HUES48 (cell line): ENCODE measurements at regions not wholly inside any gene's neighbourhood (a gene's known extent, or its start where the extent isn't known, plus 50 kb on each side); places are given as distances from the start of the nearest gene placed in this dataset.

Experiments
- H3K27ac ChIP-seq: one replicate; pipeline ENCODE4 v1.7.0; 2013; ENCODE audit warnings: low read depth, low read length, inconsistent platforms
- H3K27me3 ChIP-seq: 2 replicates; pipeline ENCODE4 v1.6.1; 2013; ENCODE audit warnings: mild to moderate bottlenecking, low read length; ENCODE audit not compliant: control insufficient read depth, insufficient read depth
- H3K36me3 ChIP-seq: 2 replicates; pipeline ENCODE4 v1.6.1; 2013; ENCODE audit warnings: low read length; ENCODE audit not compliant: control insufficient read depth, insufficient read depth
- H3K4me1 ChIP-seq: 2 replicates; pipeline ENCODE4 v1.6.1; 2013; ENCODE audit warnings: mild to moderate bottlenecking, low read length; ENCODE audit not compliant: control insufficient read depth, insufficient read depth
- H3K4me3 ChIP-seq: 2 replicates; pipeline ENCODE4 v1.5.1; 2013; ENCODE audit warnings: mild to moderate bottlenecking, low read depth, low read length
- H3K9ac ChIP-seq: 2 replicates; pipeline ENCODE4 v1.6.1; 2013; ENCODE audit warnings: mild to moderate bottlenecking, low read depth, low read length, moderate library complexity
- H3K9me3 ChIP-seq: 2 replicates; pipeline ENCODE4 v1.6.1; 2013; ENCODE audit warnings: low read length; ENCODE audit not compliant: control insufficient read depth, insufficient read depth

- Histone ChIP-seq H3K27ac (no peak overlapping the region), H3K4me3 (no peak overlapping the region), H3K4me1 (no peaks in the 10 kb centered on the region), H3K9ac (no peak overlapping the region), H3K27me3 (no peaks in the 10 kb centered on the region), H3K36me3 (no peaks in the 10 kb centered on the region), H3K9me3 (no peaks in the 10 kb centered on the region)
Observed at GRCh38 chr3:115252679-115253078, 105.6 kb upstream of the ZBTB20 start.

GRCh38 chr3:115254492-115255196 lies 107.6 kb upstream of the ZBTB20 start:
- no peak overlapping the region for H3K9ac ChIP-seq
- H3K27me3 ChIP-seq = no peaks in the 10 kb centered on the region
- H3K4me1 ChIP-seq = no peaks in the 10 kb centered on the region
- no peak overlapping the region for H3K4me3 ChIP-seq
- H3K27ac ChIP-seq = no peak overlapping the region
- no peaks in the 10 kb centered on the region for H3K36me3 ChIP-seq
- H3K9me3 ChIP-seq = no peaks in the 10 kb centered on the region

GRCh38 chr3:115255197-115255585 lies 108.1 kb upstream of the ZBTB20 start:
- H3K27me3 ChIP-seq = no peaks in the 10 kb centered on the region
- H3K27ac ChIP-seq = no peak overlapping the region
- no peak overlapping the region for H3K9ac ChIP-seq

GRCh38 chr3:115270849-115271248 lies 123.8 kb upstream of the ZBTB20 start:
- H3K27ac ChIP-seq = no peak overlapping the region
- no peak overlapping the region for H3K9ac ChIP-seq
- no peaks in the 10 kb centered on the region for H3K27me3 ChIP-seq
- H3K4me3 ChIP-seq = no peak overlapping the region
- H3K9me3 ChIP-seq = no peaks in the 10 kb centered on the region
- H3K4me1 ChIP-seq = no peaks in the 10 kb centered on the region
- no peaks in the 10 kb centered on the region for H3K36me3 ChIP-seq

More at GRCh38 chr3:115255197-115255585, 108.1 kb upstream of the ZBTB20 start:
- no peaks in the 10 kb centered on the region for H3K9me3 ChIP-seq
- H3K4me3 ChIP-seq = no peak overlapping the region
- no peaks in the 10 kb centered on the region for H3K36me3 ChIP-seq
- no peaks in the 10 kb centered on the region for H3K4me1 ChIP-seq

- H3K27me3 ChIP-seq = no peaks in the 10 kb centered on the region
- H3K9ac ChIP-seq = no peak overlapping the region
- H3K4me1 ChIP-seq = no peaks in the 10 kb centered on the region
- no peak overlapping the region for H3K4me3 ChIP-seq
- no peak overlapping the region for H3K27ac ChIP-seq
- no peaks in the 10 kb centered on the region for H3K36me3 ChIP-seq
- H3K9me3 ChIP-seq = no peaks in the 10 kb centered on the region
Observed at GRCh38 chr3:115272036-115272824, 125.1 kb upstream of the ZBTB20 start.

GRCh38 chr3:115275896-115276295 lies 128.8 kb upstream of the ZBTB20 start:
- Histone ChIP-seq H3K36me3 (no peaks in the 10 kb centered on the region), H3K9ac (no peak overlapping the region), H3K9me3 (no peaks in the 10 kb centered on the region)

GRCh38 chr3:115279939-115280338 lies 132.9 kb upstream of the ZBTB20 start:
- Histone ChIP-seq H3K27ac (no peak overlapping the region), H3K27me3 (no peaks in the 10 kb centered on the region), H3K4me3 (no peak overlapping the region), H3K4me1 (no peaks in the 10 kb centered on the region), H3K36me3 (no peaks in the 10 kb centered on the region), H3K9ac (no peak overlapping the region), H3K9me3 (no peaks in the 10 kb centered on the region)

More at GRCh38 chr3:115275896-115276295, 128.8 kb upstream of the ZBTB20 start:
- Histone ChIP-seq H3K27me3 (no peaks in the 10 kb centered on the region), H3K4me1 (no peaks in the 10 kb centered on the region), H3K4me3 (no peak overlapping the region), H3K27ac (no peak overlapping the region)

GRCh38 chr3:115280506-115280905 lies 133.4 kb upstream of the ZBTB20 start:
- no peaks in the 10 kb centered on the region for H3K27me3 ChIP-seq
- no peak overlapping the region for H3K4me3 ChIP-seq
- H3K9ac ChIP-seq = no peak overlapping the region
- no peaks in the 10 kb centered on the region for H3K9me3 ChIP-seq
- H3K36me3 ChIP-seq = no peaks in the 10 kb centered on the region
- H3K27ac ChIP-seq = no peak overlapping the region
- no peaks in the 10 kb centered on the region for H3K4me1 ChIP-seq

- H3K9ac ChIP-seq = no peak overlapping the region
- H3K4me3 ChIP-seq = no peak overlapping the region
- H3K27ac ChIP-seq = no peak overlapping the region
- no peaks in the 10 kb centered on the region for H3K27me3 ChIP-seq
- H3K9me3 ChIP-seq = no peaks in the 10 kb centered on the region
- H3K36me3 ChIP-seq = no peaks in the 10 kb centered on the region
- no peaks in the 10 kb centered on the region for H3K4me1 ChIP-seq
Observed at GRCh38 chr3:115281697-115282675, 134.9 kb upstream of the ZBTB20 start.

GRCh38 chr3:115284980-115285379 lies 137.9 kb upstream of the ZBTB20 start:
- no peaks in the 10 kb centered on the region for H3K36me3 ChIP-seq
- H3K27me3 ChIP-seq = no peaks in the 10 kb centered on the region
- H3K27ac ChIP-seq = no peak overlapping the region
- no peaks in the 10 kb centered on the region for H3K4me1 ChIP-seq
- no peak overlapping the region for H3K4me3 ChIP-seq
- H3K9ac ChIP-seq = no peak overlapping the region
- no peaks in the 10 kb centered on the region for H3K9me3 ChIP-seq
